ENCODE measurements at regions not wholly inside any gene's neighbourhood (a gene's known extent, or its start where the extent isn't known, plus 50 kb on each side); places are given as distances from the start of the nearest gene placed in this dataset.
"Not testable (repeated sequence)": the region's sequence is repeated elsewhere in the genome, so short reads cannot be mapped to it uniquely, and the experiment has no call there.

- H3K9me3 Mint-ChIP-seq = no peaks in the 10 kb centered on the region
- no peak overlapping the region for H3K4me3 Mint-ChIP-seq
- H3K36me3 Mint-ChIP-seq (ENCODE audit: low read depth) = no peaks in the 10 kb centered on the region
- no peaks in the 10 kb centered on the region for H3K27me3 Mint-ChIP-seq (ENCODE audit: low read depth)
- H3K27ac Mint-ChIP-seq = no peak overlapping the region
- H3K4me1 Mint-ChIP-seq = no peaks in the 10 kb centered on the region
- TF ChIP-seq CTCF (IDR thresholded peaks at IDR 0.05; ENCODE audit: unreplicated experiment in 3 of 3) = no peak
Measured at GRCh38 chr1:102546251-102546650, 549.5 kb upstream of the OLFM3 start.

DNA sequence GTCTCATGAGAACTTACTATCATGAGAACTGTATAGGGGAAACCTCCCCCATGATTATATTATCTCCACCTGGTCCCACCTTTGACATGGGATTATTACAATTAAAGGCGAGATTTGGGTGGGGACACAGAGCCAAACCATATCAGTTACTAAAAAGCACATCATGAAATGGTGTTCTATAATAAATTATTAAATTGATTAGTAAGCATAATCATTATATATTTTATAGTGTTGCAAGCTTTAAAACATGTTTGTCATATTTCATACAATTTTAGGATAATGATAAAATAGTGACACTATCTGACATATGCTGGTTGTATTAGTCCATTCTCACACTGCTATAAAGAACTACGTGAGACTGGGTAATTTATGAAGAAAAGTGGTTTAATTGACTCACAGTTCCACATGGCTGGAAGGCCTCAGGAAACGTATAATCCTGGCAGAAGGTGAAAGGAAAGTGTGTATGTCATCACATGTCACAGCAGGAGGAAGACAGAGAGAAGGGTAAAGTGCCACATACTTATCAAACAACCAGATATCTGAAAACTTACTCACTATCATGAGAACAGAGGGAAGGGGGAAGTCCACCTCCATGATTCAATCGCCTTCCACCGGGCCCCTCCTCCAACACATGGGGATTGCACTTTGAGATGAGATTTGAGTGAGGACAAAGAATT lies 539.2 kb upstream of the OLFM3 start:
- TF ChIP-seq CTCF (IDR thresholded peaks at IDR 0.05; ENCODE audit: unreplicated experiment in 3 of 3) = no peak
- Mint-ChIP-seq H3K4me1 (no peaks in the 10 kb centered on the region), H3K36me3 (ENCODE audit: low read depth) (no peaks in the 10 kb centered on the region), H3K9me3 (no peaks in the 10 kb centered on the region), H3K4me3 (no peak overlapping the region), H3K27ac (no peak overlapping the region), H3K27me3 (ENCODE audit: low read depth) (no peaks in the 10 kb centered on the region)

GRCh38 chr1:102531036-102531435 lies 534.3 kb upstream of the OLFM3 start:
- no peaks in the 10 kb centered on the region for H3K36me3 Mint-ChIP-seq (ENCODE audit: low read depth)
- no peaks in the 10 kb centered on the region for H3K9me3 Mint-ChIP-seq
- H3K27me3 Mint-ChIP-seq (ENCODE audit: low read depth) = no peaks in the 10 kb centered on the region
- H3K4me3 Mint-ChIP-seq = no peak overlapping the region
- no peak overlapping the region for H3K27ac Mint-ChIP-seq
- H3K4me1 Mint-ChIP-seq = no peaks in the 10 kb centered on the region
- no peak for TF ChIP-seq CTCF (IDR thresholded peaks at IDR 0.05; ENCODE audit: unreplicated experiment in 3 of 3)

DNA sequence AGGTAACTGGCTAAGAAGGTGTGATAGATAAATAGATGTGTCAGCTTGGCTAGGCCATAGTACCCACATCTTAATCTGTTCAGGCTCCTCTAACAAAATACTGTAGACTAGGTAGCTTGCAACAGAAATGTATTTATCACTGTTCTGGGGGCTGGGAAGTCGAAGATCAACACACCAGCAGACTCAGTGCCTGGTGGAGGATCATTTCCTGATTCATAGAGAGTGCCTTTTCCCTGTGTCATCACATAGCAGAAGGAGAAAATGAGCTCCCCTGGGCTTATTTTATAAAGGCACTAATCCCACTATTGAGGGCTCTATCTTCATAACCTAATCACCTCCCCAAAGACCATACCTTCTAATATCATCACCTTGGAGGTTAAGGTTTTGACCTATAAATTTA lies 532.7 kb upstream of the OLFM3 start:
- Mint-ChIP-seq H3K4me3 (no peak overlapping the region), H3K27me3 (ENCODE audit: low read depth) (no peaks in the 10 kb centered on the region), H3K9me3 (no peaks in the 10 kb centered on the region), H3K36me3 (ENCODE audit: low read depth) (no peaks in the 10 kb centered on the region), H3K27ac (no peak overlapping the region), H3K4me1 (no peaks in the 10 kb centered on the region)
- TF ChIP-seq CTCF (IDR thresholded peaks at IDR 0.05; ENCODE audit: unreplicated experiment in 3 of 3) = no peak

DNA sequence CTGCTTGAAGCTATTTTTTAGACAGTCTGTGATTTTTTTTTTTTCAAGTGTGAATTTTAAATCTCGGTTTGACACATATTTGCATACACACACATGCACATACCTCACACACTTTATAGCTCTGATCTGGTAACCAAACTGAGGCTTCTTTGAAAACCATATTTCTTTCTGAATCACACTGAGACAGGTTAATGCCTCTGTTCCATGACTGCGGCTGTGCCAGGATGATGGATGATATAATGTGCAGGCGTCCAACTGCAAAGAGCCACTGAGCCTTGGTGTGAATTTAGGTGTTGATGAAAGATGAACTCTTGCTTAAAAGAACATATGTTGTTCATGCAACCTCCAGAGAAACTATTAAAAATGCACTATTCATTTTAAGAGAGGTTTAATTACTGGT lies 504.0 kb upstream of the OLFM3 start:
- no peak overlapping the region for H3K27ac Mint-ChIP-seq
- H3K27me3 Mint-ChIP-seq (ENCODE audit: low read depth) = no peaks in the 10 kb centered on the region
- no peaks in the 10 kb centered on the region for H3K4me1 Mint-ChIP-seq
- no peaks in the 10 kb centered on the region for H3K36me3 Mint-ChIP-seq (ENCODE audit: low read depth)
- no peak overlapping the region for H3K4me3 Mint-ChIP-seq
- no peak for TF ChIP-seq CTCF (IDR thresholded peaks at IDR 0.05; ENCODE audit: unreplicated experiment in 3 of 3)
- H3K9me3 Mint-ChIP-seq = peaks cover 6% of the 10 kb centered on the region

- no peaks in the 10 kb centered on the region for H3K27me3 Mint-ChIP-seq (ENCODE audit: low read depth)
- H3K4me1 Mint-ChIP-seq = no peaks in the 10 kb centered on the region
- H3K27ac Mint-ChIP-seq = no peak overlapping the region
- H3K36me3 Mint-ChIP-seq (ENCODE audit: low read depth) = no peaks in the 10 kb centered on the region
- H3K9me3 Mint-ChIP-seq = peaks cover 6% of the 10 kb centered on the region
- no peak overlapping the region for H3K4me3 Mint-ChIP-seq
- TF ChIP-seq CTCF (IDR thresholded peaks at IDR 0.05; ENCODE audit: unreplicated experiment in 3 of 3) = no peak
Measured at GRCh38 chr1:102498929-102499328, 502.2 kb upstream of the OLFM3 start.

DNA sequence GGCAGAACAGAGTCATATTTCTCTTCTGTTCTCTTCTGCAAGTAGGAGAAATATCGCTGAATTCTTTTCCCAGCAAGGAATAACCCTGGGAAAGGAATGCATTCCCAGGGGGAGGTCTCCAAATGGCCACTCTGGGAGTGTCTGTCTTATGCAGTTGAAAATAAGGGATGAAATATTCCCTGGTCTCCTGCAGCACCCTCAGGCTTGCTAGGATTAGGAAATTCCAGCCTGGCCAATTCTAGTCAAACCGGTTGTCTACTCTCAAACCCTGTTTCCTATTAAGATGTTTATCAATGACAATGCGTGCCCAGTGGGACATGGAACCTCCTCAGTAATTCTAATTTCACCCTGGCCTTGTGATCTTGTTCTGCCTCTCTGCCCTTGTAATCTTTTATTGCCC lies 501.1 kb upstream of the OLFM3 start:
- not testable (repeated sequence) for H3K4me1 Mint-ChIP-seq; H3K27me3 Mint-ChIP-seq (ENCODE audit: low read depth); H3K4me3 Mint-ChIP-seq; H3K27ac Mint-ChIP-seq; H3K36me3 Mint-ChIP-seq (ENCODE audit: low read depth); H3K9me3 Mint-ChIP-seq

Data from nephron (organoid).